VCaP (cell line): ENCODE measurements at regions not wholly inside any gene's neighbourhood (a gene's known extent, or its start where the extent isn't known, plus 50 kb on each side); places are given as distances from the start of the nearest gene placed in this dataset.

Experiments
- H3K27ac ChIP-seq: fragments of 450-650 bp; 2 replicates; pipeline ENCODE4 v1.5.1; 2017
- TF ChIP-seq, protein P1 (sequence below): fragments of 450-650 bp; conservative IDR thresholded peaks from 2 replicates; pipeline ENCODE4 v1.5.1; 2017; ENCODE audit warnings: mild to moderate bottlenecking, moderate library complexity

DNA sequence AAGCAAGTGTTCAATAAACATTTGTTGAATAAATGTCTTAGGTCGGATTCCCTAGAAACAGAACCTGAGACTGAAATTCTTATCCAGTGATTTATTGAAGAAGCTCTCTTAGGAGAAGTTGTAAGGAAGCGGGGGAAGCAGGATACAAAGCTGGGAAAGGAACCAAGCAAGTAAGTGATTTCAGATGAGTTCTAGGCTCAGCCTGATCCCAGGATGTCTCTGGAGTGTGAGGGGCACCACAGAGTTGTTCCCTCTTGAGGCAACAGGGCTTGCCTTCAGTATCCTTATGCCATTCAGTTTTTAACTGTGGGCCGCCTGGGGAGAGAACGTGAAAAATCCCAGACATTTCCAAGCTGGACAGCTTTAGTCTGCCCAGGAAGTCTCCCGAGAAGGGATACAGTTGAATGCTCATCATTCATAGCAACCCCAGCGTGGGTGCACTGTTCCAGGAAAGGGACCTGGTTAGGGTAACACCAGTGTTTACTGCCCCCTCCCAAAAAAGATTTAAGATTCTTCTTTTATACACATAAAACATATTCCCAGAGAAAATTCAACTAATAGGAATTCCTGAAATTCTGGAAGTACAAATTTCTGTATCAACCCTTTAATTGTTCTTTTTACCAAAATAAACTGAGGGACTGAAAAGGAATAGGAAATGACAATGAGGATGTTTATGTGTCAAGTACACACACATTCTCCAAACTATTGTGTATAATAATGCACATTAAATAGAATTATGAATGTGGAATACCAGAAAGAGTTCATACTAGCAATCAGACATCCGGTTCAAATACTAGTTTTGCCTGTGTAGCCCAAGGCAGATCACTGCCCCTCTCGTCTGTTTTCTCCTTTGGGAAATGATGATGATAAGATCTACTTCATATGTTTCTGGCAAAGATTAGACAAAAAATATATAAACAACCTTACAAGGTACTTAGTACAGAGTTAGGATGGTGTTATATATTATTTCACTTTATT, 592.1 kb upstream of the CDH2 start:
- no peak overlapping the region for H3K27ac ChIP-seq
- TF ChIP-seq, protein P1, sequence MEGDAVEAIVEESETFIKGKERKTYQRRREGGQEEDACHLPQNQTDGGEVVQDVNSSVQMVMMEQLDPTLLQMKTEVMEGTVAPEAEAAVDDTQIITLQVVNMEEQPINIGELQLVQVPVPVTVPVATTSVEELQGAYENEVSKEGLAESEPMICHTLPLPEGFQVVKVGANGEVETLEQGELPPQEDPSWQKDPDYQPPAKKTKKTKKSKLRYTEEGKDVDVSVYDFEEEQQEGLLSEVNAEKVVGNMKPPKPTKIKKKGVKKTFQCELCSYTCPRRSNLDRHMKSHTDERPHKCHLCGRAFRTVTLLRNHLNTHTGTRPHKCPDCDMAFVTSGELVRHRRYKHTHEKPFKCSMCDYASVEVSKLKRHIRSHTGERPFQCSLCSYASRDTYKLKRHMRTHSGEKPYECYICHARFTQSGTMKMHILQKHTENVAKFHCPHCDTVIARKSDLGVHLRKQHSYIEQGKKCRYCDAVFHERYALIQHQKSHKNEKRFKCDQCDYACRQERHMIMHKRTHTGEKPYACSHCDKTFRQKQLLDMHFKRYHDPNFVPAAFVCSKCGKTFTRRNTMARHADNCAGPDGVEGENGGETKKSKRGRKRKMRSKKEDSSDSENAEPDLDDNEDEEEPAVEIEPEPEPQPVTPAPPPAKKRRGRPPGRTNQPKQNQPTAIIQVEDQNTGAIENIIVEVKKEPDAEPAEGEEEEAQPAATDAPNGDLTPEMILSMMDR: no peak

- TF ChIP-seq, protein P1: no peak
- no peak overlapping the region for H3K27ac ChIP-seq
Measured at GRCh38 chr18:28767727-28768211, 590.8 kb upstream of the CDH2 start.

- TF ChIP-seq, protein P1: no peak
- H3K27ac ChIP-seq: no peak overlapping the region
Measured at GRCh38 chr18:28767201-28767600, 590.3 kb upstream of the CDH2 start.

GRCh38 chr18:28766721-28767120, 589.8 kb upstream of the CDH2 start:
- no peak overlapping the region for H3K27ac ChIP-seq
- TF ChIP-seq, protein P1: no peak

- TF ChIP-seq, protein P1: no peak
Measured at GRCh38 chr18:28766027-28766426, 589.1 kb upstream of the CDH2 start.

GRCh38 chr18:28760299-28760698, 583.4 kb upstream of the CDH2 start:
- no peak overlapping the region for H3K27ac ChIP-seq
- TF ChIP-seq, protein P1: no peak

More at GRCh38 chr18:28766027-28766426, 589.1 kb upstream of the CDH2 start:
- no peak overlapping the region for H3K27ac ChIP-seq

DNA sequence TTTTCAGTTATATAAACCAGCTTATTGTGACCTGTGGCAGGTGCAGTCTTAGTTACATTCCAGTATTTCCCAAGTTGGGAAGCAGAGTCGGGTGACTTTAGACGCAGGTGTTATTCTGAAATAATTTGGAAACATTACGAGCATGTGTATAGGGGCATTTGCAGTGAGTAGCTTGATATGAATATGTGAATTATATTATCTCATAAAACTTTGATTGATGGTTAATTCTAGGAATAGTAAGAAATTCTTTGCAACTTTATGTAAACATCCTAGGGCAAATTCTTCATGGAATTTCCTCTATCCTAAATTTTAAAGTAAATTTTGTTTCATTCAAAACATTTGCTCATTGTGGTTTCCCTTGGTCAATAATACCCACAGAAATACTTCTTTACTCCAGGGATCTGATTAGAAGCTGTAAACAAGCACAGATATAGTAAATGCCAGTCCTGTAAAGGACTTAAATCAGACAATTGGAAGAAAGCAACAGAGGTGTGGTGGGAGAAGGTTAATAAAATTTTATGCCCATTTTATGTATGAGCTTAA, 580.6 kb upstream of the CDH2 start:
- H3K27ac ChIP-seq: no peak overlapping the region
- TF ChIP-seq, protein P1: no peak
